ENCODE measurements at regions not wholly inside any gene's neighbourhood (a gene's known extent, or its start where the extent isn't known, plus 50 kb on each side); places are given as distances from the start of the nearest gene placed in this dataset.

- DNase-seq (ENCODE audit: low spot score) = no peak
These were observed 57.5 kb upstream of the CXCR4 start for GRCh38 chr2:136175466-136175865.

- DNase-seq (ENCODE audit: low spot score) = no peak
These were observed 55.2 kb upstream of the CXCR4 start for GRCh38 chr2:136173126-136173525.

- no peak for DNase-seq (ENCODE audit: low spot score)
These were observed 53.3 kb upstream of the CXCR4 start for GRCh38 chr2:136171223-136171622.

- no peak for DNase-seq (ENCODE audit: low spot score)
These were observed 50.8 kb upstream of the CXCR4 start for GRCh38 chr2:136168720-136169119.

- no peak for DNase-seq (ENCODE audit: low spot score)
These were observed 49.9 kb upstream of the CXCR4 start for GRCh38 chr2:136167721-136168475.

Data from left forelimb (tissue), 1 donor.